HG03521 (cell line): ENCODE measurements at regions not wholly inside any gene's neighbourhood (a gene's known extent, or its start where the extent isn't known, plus 50 kb on each side); places are given as distances from the start of the nearest gene placed in this dataset.

Experiments
- ATAC-seq: cut with Tn5 transposase; IDR thresholded peaks from one replicate; pipeline ENCODE4 v1.9.1; 2021; ENCODE audit warnings: mild to moderate bottlenecking, moderate library complexity; ENCODE audit not compliant: unreplicated experiment

DNA sequence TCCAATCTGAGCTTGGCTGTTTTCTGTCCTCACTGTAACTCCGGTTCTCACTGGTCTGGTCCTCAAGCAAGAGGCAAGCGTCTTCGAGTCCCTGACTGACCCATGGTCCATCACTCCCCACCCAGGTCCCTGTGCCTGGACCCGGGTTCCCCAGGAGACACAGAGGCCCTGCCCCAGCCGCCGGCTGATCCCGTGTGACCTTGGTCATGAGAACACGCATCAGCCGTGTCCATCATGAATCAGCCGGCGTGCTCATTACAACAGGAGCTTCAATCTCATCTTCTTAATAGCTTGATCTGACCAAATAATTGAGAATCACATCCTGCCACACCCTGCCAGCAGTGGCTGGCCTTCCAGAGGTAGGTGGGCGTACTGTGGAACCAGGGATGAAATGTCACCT, 545.1 kb downstream of the BRD1 start:
- no peak for ATAC-seq

DNA sequence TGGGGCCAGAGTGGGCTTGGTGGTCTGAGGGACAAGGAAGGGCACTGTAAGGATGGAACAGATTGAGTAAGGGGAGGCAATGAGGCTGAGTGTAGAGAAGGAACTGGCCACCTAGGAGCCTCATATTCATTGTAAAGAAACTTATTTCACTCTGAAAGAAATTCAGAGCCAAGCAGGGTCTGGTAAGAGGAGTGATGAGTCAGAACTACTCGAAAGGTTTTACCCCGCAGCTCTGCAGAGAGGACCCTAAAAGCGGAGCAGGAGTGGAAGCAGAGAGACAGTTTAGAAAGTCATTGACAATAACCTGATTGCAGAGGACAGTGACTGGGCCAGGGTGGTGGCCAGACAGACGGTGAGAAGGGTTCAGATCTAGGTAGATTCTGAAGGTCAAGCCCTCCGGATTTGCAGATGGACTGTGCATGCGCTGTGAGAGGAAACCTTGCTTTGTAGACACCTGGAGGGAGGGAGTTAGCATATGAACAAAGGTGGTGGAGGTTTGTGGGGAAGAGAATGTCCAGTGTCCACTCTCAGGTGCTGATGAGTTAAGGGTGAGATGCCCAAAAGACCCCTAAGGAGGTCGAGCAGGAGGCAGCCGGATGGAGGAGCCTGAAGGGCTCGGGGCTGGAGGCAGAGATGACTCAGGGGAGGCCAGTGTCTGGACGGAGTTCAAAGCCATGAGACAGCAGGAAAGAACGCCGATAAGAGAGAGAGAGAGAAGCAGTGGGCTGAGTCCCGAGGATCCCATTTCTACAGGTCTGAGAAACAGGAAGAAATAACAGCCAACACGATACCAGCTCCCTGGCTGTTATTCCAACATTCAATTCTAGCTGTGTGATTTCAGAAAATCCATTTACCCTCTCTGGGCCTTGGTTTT, 546.0 kb downstream of the BRD1 start:
- no peak for ATAC-seq

DNA sequence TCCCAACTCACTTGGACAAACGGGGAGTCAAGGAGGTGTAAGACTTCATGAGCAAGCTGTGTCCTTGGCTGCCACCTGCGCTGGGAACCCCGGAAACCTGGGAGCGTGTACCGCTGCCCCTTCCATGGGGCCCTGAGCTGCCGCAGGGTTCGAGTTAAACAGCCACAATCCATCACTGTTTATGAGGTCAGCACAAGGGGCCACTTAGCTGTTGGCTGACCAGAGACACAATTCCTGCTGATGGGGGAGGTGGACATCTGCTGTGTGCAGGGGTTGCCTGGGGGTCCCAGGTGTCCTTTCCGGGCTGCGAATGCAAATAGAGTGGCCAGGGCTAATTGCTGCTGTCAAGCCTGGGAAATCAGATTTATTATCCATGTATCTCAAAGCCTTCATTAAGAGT, 549.3 kb downstream of the BRD1 start:
- no peak for ATAC-seq

DNA sequence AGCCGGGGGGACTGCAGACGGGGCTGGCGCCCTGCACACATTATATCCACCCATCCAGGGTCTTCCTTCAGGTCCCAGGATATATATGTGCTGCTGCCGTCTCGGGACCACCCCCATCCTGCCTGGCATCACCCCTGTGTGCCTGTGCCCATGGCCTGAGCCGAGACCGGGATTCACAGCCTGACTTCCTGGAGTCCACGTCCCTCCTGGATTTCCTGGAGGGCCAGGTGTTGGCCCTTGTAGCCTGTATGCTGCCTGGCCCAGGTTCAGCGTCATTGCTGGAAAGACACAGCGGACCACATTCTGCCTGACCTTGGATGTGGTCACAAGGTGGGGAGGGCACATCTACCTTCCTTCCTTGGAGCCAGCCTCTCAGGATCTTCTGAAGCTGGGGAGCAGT, 551.1 kb downstream of the BRD1 start:
- no peak for ATAC-seq

DNA sequence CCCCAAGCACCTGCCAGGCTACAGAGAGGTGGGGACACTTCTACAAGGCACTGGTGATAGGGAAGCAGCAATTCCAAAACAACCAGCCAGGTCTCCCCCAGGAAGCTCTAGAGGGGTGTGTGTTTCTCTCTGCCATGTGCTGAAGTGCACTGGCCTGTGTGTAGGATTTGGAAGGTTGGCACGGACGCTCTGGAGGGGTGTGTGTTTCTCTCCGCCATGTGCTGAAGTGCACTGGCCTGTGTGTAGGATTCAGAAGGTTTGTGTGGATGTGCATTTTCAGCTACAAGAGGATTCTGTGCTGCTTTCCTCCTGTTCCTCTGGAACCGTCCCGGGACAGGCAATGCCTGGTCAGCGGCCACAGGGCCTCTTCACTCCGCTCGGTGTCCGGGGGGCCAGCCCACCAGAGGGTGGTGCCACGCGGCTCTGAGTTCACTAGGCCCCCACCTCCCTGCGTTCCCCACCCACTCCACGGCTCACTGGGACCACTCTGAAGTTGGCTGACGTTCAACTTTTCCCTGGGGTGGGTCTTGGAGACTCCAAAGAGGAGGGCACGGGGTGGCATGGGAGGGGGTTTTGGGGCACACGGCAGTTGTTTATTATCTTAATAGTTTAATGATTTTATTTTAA, 552.8 kb downstream of the BRD1 start:
- ATAC-seq = no peak

DNA sequence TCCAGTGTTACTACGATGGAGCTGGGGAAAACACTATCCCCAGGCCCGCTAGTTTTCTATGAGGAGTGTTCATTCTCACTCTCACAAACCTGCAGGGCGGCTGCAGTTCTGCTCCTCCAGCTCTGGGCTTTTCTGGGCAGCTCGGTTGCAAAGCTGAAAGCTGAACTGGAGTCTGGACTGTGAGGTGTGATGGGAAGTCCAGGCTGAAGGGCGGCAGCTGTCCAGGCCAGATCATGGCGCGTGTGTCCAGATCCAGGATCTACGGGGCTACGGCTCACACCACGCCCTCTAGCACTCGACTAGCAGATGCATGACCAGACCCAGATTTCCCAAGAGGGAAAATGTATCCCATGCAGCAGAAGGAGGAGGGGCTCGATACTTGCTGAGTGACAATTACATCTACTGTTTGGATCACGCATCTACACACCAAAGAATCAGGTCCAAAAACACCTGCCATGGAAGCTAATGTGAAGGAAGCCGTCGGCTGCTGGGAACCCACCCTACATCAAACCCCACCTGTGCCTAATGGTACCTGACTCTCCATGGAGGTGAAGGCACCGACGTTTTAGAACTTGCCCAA, 555.0 kb downstream of the BRD1 start:
- ATAC-seq = no peak

DNA sequence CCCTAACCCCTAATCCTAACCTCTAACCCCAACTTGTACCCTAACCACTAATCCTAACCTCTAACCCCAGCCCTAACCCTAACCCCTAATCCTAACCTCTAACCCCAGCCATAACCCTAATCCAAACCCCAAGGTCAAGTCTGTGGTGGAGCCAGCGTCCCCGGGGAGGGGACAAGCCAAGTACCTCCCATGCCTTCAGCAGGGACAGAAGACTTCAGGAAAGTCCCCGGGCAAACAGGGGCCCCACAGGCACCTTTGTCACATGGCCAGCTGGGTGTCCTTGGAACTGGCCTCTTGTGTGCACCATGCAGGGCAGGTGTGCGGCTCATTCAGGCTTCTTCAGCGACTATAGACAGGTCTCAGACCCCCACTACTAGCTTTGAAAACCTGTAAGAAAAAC, 555.8 kb downstream of the BRD1 start:
- ATAC-seq = no peak

DNA sequence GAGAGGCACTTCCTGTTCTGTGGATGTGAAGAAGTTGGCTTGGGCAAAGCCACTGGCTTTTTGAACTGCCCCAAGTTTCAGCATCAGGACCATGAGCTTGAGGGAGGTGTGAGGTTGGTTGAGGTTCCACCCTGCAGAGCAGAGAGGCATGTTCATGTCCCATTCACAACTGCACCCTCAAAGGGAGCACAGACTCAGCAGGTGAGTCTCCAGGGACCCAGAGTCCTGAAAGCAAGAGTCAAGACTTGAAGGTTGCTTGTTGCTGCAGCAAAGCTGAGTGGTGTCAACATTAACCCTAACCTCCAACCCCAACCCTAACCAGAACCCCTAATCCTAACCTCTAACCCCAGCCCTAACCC, 556.3 kb downstream of the BRD1 start:
- ATAC-seq = no peak

DNA sequence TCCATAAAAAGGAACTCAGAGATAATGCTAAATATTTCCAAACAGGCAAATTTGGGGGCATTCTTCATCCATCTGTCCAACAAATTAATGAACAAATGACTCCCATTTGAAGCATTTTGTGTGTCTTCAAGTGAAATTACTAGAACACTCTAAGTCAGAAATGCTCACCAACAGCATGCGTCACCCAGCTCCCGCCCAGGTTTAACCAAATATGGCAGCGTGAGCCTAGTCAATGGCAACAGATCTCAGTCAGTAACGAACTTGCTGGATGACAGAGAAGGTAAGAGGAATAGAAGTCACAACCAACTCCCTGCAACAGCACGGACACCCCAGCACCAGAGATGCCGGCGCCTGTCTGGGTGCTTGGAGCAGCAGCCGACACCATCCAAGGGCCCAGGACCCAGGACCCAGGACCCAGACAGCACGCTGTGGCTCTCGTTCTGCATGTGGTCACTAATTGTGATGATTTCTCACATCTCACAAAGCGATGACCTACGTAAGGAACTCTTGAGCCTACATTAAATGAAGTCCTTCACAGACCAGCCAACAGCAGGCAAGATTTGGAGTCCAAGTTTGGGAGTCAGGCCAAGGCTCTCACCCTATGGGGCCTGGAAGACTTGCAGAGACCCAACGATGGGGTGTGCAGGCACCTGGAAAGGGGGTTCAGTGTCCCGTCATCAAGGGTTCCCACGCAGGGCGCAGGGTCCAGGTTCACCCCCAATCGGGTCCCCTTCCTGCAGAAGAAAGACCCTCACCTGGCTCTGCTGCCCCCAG, 556.9 kb downstream of the BRD1 start:
- ATAC-seq = no peak

DNA sequence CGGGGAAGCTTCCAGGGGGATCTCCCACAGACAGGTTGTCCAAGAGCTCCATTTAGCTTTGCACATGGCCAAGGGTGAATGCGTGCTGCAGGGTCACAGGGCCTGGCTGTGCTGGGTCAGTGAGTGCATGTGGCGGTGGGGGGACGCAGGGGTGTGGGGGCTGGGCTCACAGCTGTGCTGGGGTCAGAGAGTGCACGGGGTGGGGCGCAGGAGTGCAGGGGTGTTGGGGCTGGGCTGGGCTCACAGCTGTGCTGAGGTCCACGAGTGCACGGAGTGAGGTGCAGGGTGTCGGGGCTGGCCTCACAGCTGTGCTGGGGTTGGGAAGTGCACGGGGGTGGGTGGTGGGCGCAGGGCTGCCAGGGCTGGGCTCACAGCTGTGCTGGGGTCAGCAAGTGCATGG, 557.7 kb downstream of the BRD1 start:
- ATAC-seq = no peak

DNA sequence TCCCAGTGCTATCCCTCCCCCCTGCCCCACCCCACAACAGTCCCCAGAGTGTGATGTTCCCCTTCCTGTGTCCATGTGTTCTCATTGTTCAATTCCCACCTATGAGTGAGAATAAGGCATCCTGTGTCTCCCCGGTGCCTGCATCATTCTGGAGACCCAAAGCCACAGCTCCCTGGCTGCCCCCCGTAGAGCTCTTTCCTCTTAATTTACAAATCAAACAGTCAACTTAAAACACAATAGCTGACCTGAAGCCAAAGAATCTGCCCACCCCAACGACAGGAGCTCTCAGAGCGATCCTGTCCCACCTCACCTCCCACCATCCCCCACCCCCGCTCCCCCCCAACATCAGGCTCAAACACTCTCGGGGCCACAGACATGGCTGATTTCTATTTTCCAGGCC, 558.3 kb downstream of the BRD1 start:
- ATAC-seq = no peak

DNA sequence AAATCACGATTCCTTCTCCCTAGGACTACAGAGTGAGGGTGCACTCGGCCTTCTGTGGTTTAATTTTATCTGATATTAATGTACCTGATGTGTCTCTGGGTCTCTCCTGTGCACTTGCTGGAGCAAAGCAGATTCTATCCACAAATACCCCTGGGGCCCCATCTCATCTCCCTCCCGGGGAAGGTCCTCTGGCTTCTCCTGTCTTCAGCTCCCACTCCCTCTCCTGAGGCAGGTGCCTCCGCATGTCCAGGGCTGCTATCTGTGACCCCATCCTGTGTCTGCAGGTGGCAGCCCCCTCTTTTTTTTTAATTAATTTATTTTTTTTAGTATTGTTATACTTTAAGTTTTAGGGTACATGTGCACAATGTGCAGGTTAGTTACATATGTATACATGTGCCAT, 558.7 kb downstream of the BRD1 start:
- no peak for ATAC-seq

DNA sequence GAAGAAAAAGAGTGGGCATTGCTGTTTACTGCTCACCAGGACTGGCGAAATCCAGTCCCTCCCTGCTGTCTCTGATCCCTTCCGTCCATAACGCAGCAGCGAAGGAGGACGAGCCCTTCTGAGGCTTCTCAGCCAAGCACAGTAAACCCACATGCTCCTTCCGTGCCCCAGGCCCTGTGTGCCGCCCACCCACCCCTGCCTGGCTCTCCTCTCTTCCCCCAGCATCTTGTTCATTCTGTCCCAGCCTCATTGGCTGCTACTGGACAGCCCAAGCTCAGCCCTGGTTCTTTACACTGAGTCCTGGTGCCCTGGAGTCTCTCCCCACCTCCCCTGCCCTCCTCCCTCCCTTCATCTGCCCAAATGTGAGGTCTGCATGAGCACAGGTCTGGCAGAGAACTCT, 559.7 kb downstream of the BRD1 start:
- no peak for ATAC-seq

DNA sequence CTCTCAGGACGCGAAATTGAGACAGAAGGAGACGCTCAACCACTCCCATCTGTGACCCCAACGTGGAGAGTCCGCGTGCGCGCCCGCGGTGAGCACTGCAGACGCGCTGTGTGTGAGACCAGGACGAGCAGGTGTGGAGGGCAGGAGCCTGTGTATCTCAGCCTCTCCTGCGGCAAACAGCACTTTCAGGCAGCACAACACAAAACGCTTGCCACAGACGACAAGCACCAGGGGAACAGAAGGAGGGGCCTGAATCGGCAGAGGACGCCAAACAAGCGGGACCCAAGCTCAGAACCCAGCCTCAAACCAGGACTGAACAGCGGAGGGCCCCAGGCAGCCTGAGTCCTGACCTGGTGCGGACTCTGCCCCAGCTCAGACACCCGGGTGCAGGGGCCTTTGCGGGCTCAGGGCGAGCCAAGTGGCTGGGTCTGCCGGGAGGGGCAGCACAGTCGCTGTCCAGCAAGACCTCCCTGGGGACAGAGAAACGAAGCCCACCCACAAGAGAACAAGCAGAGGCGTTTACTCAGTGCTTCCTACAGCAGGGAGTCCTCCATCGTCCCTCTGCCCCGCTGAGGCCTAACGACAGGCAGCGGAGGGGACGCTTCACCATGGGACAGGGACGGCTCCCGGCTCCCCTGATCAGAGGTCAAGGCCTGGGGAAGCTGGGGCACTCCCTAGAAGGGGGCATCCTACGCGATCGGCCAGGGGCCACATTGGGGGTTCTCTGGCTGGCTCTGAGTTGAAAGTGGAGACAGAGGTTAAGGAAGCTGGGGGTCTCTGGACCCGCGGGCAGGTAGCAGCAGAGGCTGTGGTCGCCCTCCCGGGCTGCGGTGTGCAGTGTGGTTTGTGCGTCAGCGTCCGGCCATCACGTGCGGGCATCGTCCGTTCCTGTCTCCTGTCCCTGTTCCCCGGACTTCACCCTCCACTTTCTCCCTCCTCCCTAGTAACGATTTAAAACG, 560.8 kb downstream of the BRD1 start:
- no peak for ATAC-seq

DNA sequence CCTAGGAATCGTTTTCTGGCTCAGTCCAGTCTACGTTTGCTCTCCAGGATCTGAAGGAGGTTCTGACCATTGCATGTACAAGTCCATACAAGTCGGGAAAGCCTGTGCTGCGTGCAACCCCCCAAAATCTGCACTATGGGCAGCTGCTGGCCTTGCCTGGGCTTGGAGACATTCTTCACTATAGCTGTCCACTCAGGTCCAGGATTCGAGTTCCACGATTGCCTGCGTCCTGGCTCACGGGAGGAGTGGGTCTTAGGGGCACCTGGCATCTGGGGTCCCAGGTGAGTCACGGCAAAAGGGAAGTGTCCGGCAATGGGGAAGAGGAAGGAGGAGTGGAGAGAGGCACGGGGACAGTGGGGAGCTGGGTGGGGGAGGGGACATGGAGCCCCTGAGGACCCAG, 563.0 kb downstream of the BRD1 start:
- ATAC-seq = no peak

DNA sequence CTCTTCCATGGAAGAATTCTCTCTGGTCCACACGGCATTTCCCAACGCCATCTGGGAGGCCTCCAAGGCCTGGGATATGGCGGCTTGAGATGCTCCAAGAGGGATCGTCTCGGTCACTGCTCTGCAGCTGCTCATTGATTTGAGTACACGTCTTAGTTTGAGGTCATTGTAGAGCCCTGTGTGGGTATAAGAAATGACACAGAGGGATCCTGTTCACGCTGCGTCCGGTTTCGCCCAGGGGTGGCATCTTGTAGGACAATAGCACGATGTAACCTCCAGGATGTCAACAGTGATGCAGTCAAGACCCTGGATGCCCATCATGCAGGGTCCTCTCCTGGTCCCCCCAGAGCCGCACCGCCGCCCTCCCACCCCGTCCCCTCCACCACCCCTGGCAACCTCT, 564.6 kb downstream of the BRD1 start:
- no peak for ATAC-seq

DNA sequence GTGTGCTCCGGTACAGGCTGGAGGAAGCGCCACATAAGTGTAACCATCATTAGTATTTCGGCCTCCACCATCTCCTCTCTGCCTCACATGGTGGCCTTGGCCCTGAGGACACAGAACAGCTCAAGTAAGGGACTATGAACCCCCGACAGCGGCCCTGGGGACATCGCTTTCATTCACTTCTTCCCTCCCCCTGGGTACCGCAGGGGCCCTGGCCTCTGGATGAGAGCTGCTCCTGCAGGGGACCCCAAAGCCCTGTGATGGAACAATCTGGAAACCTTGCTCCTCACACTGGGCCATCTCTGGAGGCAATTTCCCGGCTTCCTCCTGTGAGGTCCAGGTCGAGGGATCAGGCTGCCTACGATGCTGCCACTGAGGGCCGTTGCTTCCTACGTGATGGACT, 565.5 kb downstream of the BRD1 start:
- no peak for ATAC-seq

DNA sequence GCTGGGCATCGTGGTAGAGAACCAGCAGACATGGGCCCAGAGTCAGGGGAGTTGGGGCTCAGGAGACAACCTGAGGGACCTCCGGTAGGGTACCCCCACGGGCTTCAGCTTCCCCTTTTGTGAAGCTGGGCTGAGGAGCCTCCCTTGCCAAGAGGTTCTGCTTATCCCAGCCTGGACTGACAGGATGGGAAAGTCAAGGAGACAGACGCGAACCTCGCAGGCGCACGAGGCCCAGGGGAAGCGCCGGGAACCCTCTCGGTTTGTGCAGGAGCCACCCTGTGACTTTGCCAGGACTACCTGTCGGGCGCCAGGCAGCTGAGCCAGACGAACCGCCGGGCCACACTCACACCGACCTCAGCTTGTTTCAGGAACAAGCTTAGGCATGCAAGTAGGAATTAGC, 566.1 kb downstream of the BRD1 start:
- no peak for ATAC-seq

DNA sequence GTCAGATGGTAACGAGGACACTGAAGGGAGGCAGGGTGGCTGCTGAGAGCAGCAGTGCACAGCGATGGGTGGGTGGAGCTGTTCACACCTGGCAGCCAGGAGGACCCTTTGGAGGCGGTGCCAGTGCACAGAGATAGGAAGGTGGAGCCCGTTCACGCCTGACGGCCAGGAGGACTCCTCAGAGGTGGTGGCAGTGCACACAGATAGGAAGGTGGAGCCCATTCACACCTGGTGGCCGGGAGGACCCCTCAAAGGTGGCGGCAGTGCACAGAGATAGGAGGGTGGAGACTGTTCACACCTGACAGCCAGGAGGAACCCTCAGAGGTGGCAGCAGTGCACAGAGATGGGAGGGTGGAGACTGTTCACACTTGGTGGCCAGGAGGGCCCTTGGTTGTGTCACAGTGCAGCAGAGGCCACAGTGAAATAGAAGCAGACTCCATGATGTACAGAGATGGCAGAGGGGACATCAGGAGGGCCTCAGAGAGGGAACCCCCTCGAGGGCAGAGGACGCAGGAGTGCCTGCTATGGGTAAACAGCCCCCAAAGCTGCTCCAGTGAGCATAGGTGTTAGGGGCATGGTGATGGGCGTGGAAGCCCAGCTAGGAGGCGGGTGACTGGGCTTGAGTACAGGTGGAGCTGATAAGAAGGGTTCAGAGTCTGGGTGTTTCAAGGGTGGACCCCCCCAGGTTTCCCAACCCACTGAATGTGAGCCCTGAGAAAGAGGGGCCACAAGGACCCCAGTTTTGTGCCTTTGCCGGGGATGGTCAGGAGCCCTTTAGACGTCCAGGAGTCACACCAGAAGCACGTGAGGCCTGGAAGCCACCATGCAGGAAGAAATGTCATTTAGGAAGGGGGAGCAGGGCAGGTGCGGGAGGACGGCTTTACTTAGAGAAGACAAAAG, 566.7 kb downstream of the BRD1 start:
- no peak for ATAC-seq
